Bronchial epithelial cell (primary cell): ENCODE measurements at regions not wholly inside any gene's neighbourhood (a gene's known extent, or its start where the extent isn't known, plus 50 kb on each side); places are given as distances from the start of the nearest gene placed in this dataset.
A peak's percentile ranks its signal among the peaks of the same experiment; 100 is the strongest.

ENCODE experiments used
- DNase-seq: peaks from one replicate; pipeline ENCODE4 v3.0.0-alpha.2; 2010; ENCODE audit warnings: low read depth
- FAIRE-seq: peaks from 2 replicates; lab custom pipeline; 2011; peaks lifted over from hg19 to GRCh38; lab: Jason Lieb, UNC
- H3K27me3 ChIP-seq: 2 replicates; pipeline ENCODE4 v1.5.1; 2011; ENCODE audit warnings: low read length; ENCODE audit not compliant: control insufficient read depth, insufficient read depth
- H3K36me3 ChIP-seq: 2 replicates; pipeline ENCODE4 v1.5.1; 2011; ENCODE audit warnings: low read length; ENCODE audit not compliant: control insufficient read depth, insufficient read depth
- H3K4me3 ChIP-seq: 2 replicates; pipeline ENCODE4 v1.5.1; 2011; ENCODE audit warnings: mild to moderate bottlenecking, low read depth, low read length, control low read depth
- CTCF ChIP-seq: IDR thresholded peaks from 2 replicates; pipeline ENCODE4 v1.5.1; 2011; ENCODE audit warnings: mild to moderate bottlenecking, moderate library complexity, low read length, control low read depth, inconsistent platforms; ENCODE audit not compliant: insufficient read depth, severe bottlenecking

DNA sequence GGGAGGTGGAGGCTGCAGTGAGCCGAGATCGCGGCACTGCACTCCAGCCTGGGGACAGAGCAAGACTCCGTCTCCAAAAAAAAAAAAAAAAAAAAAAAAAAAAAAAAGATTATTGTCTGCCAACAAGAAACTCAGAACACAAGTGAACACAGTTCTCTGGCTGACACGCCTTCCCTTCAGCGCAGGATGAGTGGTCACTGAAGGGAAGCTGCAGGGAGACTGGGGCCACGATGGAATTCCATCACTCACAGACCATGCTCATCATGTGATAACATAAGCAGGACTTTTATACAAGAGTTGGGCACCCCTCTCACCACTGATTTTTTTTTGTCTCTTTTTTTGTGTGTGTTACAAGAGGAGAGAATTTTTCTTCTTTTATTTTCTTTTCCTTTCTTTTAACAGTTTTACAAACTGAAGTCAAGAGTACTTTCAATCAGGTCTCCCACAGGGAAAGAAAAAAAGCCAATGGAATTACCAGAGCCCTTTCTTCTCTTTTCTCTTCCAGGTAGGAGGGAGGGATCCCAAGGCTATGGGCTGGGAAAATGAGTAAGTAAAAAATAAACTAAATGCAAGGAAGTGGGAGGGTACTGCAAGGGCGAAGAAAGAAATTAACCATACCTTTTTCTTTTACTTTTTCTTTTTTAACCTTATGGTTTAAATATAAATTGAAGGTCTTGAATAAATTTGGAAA is 435.6 kb downstream of the GPM6A start:
- FAIRE-seq: no peak
- Histone ChIP-seq H3K4me3 (no peak overlapping the region), H3K27me3 (no peaks in the 10 kb centered on the region), H3K36me3 (no peaks in the 10 kb centered on the region)
- DNase-seq: no peak
- TF ChIP-seq CTCF: no peak

DNA sequence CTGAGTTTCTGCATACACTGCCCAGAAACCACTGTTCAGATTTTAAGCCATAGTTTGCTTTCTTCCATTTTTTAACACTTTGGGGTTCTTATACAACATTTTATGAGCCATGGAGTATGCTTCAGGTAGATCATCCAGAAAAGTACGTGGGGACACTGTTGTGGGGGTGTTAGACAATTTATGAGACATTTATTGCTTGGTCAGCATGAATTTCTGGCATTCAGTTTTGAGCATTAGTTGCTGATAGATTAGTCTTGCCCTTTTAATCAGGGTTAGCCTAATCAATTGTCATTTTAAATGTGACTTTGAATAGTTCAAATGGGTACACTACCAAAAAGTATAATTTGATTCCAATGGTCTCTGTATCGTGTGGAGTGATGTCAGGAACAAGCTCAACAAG is 434.9 kb downstream of the GPM6A start:
- Histone ChIP-seq H3K4me3 (no peak overlapping the region), H3K27me3 (no peaks in the 10 kb centered on the region), H3K36me3 (no peaks in the 10 kb centered on the region)
- TF ChIP-seq CTCF: no peak
- DNase-seq (no peak), FAIRE-seq (no peak)

GRCh38 chr4:175378372-175378771 is 433.7 kb downstream of the GPM6A start:
- TF ChIP-seq CTCF: no peak
- FAIRE-seq (peak; percentile 23), DNase-seq (no peak)
- no peaks in the 10 kb centered on the region for H3K36me3 ChIP-seq
- no peak overlapping the region for H3K4me3 ChIP-seq
- H3K27me3 ChIP-seq: no peaks in the 10 kb centered on the region

DNA sequence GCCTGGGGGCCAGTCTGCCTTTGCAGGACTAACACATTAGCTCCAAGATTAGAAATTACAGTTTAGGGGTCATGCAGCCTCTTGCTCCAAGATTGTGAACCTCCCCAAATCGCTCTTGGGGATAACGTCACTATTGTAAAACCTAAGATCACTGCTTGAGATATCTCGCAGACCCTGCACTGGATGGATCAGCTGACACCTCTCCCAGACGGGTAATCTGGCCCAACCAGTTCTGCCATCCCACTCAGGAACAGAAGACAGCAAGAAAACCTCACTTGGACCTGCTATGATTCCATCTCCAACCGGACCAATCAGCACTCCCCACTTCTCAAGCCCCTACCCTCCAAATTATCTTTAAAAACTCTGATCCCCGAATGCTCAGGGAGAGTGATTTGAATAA is 431.2 kb downstream of the GPM6A start:
- H3K4me3 ChIP-seq: no peak overlapping the region
- H3K36me3 ChIP-seq: no peaks in the 10 kb centered on the region
- no peaks in the 10 kb centered on the region for H3K27me3 ChIP-seq
- DNase-seq (no peak), FAIRE-seq (no peak)
- TF ChIP-seq CTCF: no peak

GRCh38 chr4:175385797-175386196 is 426.3 kb downstream of the GPM6A start:
- no peak for FAIRE-seq

More at GRCh38 chr4:175385797-175386196, 426.3 kb downstream of the GPM6A start:
- no peak for TF ChIP-seq CTCF
- Histone ChIP-seq H3K27me3 (no peaks in the 10 kb centered on the region), H3K36me3 (no peaks in the 10 kb centered on the region), H3K4me3 (no peak overlapping the region)
- no peak for DNase-seq
